H1 (cell line): ENCODE measurements at regions not wholly inside any gene's neighbourhood (a gene's known extent, or its start where the extent isn't known, plus 50 kb on each side); places are given as distances from the start of the nearest gene placed in this dataset.

Source experiments
- BRCA1 ChIP-seq: IDR thresholded peaks from 2 replicates; pipeline ENCODE4 v1.6.1; 2012; ENCODE audit warnings: low read depth, low read length, improper control_type of control experiment
- TF ChIP-seq, protein P1 (sequence below): fragments of 300-600 bp; sonication (generic); IDR thresholded peaks from 2 replicates; pipeline ENCODE4 v1.7.1; 2012; ENCODE audit warnings: low read length, moderate library complexity, mild to moderate bottlenecking, inconsistent platforms; ENCODE audit not compliant: insufficient replicate concordance

DNA sequence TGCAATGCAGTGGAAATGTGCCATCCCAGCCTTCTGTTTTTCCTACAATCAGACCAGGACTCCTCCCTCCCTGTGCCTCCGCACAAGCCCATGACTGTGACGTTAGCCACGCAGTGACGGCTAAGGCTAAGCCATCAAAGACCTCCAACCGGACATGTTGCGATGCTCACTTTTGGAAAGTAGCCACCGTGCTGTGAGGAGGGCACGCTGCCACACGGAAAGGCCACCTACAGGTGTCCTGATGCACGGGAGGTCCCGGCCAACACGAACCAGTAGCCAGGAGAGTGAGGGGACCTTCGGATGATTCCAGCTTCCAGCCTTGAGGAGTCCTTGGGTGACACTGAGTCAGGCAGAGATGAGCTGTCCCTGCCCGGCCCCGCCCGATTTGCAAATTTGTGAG, 53.9 kb downstream of the FOXL1 start (continued):
- TF ChIP-seq, protein P1, sequence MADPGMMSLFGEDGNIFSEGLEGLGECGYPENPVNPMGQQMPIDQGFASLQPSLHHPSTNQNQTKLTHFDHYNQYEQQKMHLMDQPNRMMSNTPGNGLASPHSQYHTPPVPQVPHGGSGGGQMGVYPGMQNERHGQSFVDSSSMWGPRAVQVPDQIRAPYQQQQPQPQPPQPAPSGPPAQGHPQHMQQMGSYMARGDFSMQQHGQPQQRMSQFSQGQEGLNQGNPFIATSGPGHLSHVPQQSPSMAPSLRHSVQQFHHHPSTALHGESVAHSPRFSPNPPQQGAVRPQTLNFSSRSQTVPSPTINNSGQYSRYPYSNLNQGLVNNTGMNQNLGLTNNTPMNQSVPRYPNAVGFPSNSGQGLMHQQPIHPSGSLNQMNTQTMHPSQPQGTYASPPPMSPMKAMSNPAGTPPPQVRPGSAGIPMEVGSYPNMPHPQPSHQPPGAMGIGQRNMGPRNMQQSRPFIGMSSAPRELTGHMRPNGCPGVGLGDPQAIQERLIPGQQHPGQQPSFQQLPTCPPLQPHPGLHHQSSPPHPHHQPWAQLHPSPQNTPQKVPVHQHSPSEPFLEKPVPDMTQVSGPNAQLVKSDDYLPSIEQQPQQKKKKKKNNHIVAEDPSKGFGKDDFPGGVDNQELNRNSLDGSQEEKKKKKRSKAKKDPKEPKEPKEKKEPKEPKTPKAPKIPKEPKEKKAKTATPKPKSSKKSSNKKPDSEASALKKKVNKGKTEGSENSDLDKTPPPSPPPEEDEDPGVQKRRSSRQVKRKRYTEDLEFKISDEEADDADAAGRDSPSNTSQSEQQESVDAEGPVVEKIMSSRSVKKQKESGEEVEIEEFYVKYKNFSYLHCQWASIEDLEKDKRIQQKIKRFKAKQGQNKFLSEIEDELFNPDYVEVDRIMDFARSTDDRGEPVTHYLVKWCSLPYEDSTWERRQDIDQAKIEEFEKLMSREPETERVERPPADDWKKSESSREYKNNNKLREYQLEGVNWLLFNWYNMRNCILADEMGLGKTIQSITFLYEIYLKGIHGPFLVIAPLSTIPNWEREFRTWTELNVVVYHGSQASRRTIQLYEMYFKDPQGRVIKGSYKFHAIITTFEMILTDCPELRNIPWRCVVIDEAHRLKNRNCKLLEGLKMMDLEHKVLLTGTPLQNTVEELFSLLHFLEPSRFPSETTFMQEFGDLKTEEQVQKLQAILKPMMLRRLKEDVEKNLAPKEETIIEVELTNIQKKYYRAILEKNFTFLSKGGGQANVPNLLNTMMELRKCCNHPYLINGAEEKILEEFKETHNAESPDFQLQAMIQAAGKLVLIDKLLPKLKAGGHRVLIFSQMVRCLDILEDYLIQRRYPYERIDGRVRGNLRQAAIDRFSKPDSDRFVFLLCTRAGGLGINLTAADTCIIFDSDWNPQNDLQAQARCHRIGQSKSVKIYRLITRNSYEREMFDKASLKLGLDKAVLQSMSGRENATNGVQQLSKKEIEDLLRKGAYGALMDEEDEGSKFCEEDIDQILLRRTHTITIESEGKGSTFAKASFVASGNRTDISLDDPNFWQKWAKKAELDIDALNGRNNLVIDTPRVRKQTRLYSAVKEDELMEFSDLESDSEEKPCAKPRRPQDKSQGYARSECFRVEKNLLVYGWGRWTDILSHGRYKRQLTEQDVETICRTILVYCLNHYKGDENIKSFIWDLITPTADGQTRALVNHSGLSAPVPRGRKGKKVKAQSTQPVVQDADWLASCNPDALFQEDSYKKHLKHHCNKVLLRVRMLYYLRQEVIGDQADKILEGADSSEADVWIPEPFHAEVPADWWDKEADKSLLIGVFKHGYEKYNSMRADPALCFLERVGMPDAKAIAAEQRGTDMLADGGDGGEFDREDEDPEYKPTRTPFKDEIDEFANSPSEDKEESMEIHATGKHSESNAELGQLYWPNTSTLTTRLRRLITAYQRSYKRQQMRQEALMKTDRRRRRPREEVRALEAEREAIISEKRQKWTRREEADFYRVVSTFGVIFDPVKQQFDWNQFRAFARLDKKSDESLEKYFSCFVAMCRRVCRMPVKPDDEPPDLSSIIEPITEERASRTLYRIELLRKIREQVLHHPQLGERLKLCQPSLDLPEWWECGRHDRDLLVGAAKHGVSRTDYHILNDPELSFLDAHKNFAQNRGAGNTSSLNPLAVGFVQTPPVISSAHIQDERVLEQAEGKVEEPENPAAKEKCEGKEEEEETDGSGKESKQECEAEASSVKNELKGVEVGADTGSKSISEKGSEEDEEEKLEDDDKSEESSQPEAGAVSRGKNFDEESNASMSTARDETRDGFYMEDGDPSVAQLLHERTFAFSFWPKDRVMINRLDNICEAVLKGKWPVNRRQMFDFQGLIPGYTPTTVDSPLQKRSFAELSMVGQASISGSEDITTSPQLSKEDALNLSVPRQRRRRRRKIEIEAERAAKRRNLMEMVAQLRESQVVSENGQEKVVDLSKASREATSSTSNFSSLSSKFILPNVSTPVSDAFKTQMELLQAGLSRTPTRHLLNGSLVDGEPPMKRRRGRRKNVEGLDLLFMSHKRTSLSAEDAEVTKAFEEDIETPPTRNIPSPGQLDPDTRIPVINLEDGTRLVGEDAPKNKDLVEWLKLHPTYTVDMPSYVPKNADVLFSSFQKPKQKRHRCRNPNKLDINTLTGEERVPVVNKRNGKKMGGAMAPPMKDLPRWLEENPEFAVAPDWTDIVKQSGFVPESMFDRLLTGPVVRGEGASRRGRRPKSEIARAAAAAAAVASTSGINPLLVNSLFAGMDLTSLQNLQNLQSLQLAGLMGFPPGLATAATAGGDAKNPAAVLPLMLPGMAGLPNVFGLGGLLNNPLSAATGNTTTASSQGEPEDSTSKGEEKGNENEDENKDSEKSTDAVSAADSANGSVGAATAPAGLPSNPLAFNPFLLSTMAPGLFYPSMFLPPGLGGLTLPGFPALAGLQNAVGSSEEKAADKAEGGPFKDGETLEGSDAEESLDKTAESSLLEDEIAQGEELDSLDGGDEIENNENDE, result no peak
- no peak for TF ChIP-seq BRCA1
- TF ChIP-seq, all 59 proteins: peak for 0
